ENCODE measurements at regions not wholly inside any gene's neighbourhood (a gene's known extent, or its start where the extent isn't known, plus 50 kb on each side); places are given as distances from the start of the nearest gene placed in this dataset.

DNA sequence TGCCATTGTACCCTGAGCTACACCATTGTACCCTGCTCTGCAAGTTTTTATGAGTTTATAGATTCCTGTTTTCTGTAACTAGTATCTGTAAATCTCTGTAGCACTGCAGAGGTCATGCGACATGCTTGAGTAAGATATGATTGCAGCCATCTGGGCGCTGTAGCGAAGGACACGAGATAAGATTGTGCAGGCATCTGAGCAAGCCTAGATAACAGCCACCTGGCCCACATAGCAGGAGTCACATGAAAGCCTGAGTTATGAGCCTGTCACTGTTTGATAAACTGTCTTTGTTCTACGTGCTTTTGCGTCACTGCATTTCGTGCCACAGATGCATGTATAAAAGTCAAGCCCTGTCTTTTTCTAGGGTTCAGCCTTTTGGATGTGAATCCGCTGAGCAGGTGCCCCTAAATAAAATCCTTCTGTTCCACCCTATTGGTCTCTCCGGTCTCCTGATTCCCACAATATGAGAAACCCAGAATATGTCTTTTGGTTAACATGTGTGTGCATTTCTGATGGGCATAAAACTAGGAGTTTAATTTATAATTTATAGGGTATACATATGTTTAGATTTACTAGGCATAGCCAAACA is 327.6 kb upstream of the MAOA start:
- no peak for TF ChIP-seq CTCF (IDR thresholded peaks at IDR 0.05; ENCODE audit: low read depth, low read length)

GRCh38 chrX:43333543-43333942 is 322.6 kb upstream of the MAOA start:
- H3K4me3 ChIP-seq (ENCODE audit: low read depth, low read length), result no peak overlapping the region
- TF ChIP-seq CTCF (IDR thresholded peaks at IDR 0.05; ENCODE audit: low read depth, low read length), result no peak

More for the DNA sequence above, 327.6 kb upstream of the MAOA start:
- H3K4me3 ChIP-seq (ENCODE audit: low read depth, low read length), result no peak overlapping the region

DNA sequence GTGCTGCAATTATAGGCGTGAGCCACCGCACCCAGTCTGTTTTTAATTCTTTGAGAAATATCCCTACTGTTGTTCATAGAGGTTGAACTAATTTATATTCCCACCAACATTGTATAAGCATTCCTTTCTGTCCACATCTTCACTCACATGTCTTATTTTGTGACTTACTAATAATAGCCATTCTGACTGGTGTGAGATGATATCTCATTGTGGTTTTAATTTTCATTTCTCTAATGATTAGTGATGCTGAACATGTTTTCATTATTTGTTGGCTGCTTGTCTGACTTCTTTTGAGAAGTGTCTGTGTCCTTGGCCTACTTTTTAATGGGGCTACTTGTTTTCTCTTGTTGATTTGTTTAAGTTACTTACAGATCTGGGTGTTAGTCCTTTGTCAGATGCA is 310.9 kb upstream of the MAOA start:
- no peak overlapping the region for H3K4me3 ChIP-seq (ENCODE audit: low read depth, low read length)
- no peak for TF ChIP-seq CTCF (IDR thresholded peaks at IDR 0.05; ENCODE audit: low read depth, low read length)

DNA sequence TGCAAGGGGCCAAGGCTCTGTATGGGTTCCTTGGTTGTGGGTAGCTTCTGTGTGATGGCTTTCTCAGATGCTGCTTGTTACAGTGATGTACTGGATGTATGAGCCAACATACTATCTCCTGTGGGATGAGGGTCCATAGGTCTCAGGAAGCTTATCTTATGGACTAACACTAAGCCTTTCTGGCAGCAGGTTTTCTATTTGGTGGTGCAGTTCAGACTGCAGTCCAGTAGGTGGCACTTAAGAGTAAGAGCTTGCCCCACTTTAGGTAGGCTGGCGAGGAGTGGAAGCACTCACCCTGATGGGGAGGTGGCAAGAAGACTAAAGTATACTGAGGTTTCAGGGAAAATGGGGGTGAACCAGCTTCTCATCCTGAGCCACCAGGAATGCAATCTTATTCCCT is 306.7 kb upstream of the MAOA start:
- TF ChIP-seq CTCF (IDR thresholded peaks at IDR 0.05; ENCODE audit: low read depth, low read length), result no peak; the same call in 1 of the 2 replicates

GRCh38 chrX:43350935-43351334 is 305.2 kb upstream of the MAOA start:
- no peak for TF ChIP-seq CTCF (IDR thresholded peaks at IDR 0.05; ENCODE audit: low read depth, low read length)
- H3K4me3 ChIP-seq (ENCODE audit: low read depth, low read length), result no peak overlapping the region

More for the DNA sequence above, 306.7 kb upstream of the MAOA start:
- H3K4me3 ChIP-seq (ENCODE audit: low read depth, low read length), result no peak overlapping the region

DNA sequence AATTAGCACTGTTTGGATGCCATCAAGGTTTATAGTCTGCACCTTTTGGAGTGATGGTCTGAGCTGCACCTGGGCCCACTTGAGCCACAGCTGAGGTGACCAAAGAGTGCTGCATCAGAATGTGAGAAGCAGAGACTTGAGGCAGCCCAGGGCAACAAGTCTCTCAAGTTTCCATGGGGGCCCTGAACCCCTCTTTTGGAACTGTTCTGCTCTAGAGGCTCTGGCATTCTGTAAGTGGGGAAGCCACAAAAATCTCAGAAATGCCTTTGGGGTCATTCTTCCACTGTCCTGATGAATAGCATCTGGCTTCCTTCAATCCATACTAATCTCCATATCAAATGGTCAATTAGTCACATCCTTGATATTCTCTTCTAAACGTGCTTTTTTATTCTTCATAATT is 298.4 kb upstream of the MAOA start:
- H3K4me3 ChIP-seq (ENCODE audit: low read depth, low read length), result no peak overlapping the region
- no peak for TF ChIP-seq CTCF (IDR thresholded peaks at IDR 0.05; ENCODE audit: low read depth, low read length)

DNA sequence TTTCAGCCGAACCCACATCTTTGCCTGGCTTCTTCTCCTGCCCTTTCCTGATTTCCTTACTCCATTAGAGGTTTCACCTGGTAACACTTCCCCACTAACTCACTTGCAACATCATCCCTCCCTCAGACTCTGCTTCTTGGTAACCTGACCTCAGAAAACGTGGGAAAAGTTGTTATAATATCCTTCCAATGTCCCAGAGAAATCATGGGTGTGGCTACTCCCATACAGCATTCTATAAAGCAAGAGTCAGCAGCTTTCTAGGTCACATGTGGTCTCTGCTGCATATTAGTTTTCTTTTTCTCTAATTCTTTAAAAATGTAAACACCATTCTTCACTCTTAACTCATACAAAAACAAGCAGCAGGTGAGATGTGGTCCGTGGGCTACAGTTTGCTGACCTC is 283.1 kb upstream of the MAOA start:
- H3K4me3 ChIP-seq (ENCODE audit: low read depth, low read length), result no peak overlapping the region
- TF ChIP-seq CTCF (IDR thresholded peaks at IDR 0.05; ENCODE audit: low read depth, low read length), result no peak

Measured in WI38 (cell line).